GM12873 (cell line): ENCODE measurements at regions not wholly inside any gene's neighbourhood (a gene's known extent, or its start where the extent isn't known, plus 50 kb on each side); places are given as distances from the start of the nearest gene placed in this dataset.

Experiments used
- CTCF ChIP-seq: IDR thresholded peaks from 2 replicates; pipeline ENCODE4 v1.5.1; 2012; ENCODE audit warnings: low read depth, mild to moderate bottlenecking, moderate library complexity, low read length, control low read depth; ENCODE audit not compliant: insufficient read depth; ENCODE audit errors: missing control alignments

GRCh38 chr4:31234494-31234893 lies 514.3 kb downstream of the PCDH7 start:
- TF ChIP-seq CTCF, result no peak

- TF ChIP-seq CTCF, result no peak
Observed at GRCh38 chr4:31234901-31235300, 514.7 kb downstream of the PCDH7 start.

- no peak for TF ChIP-seq CTCF
Observed at GRCh38 chr4:31236020-31236638, 516.0 kb downstream of the PCDH7 start.

GRCh38 chr4:31236639-31237173 lies 516.5 kb downstream of the PCDH7 start:
- no peak for TF ChIP-seq CTCF

- no peak for TF ChIP-seq CTCF
Observed at GRCh38 chr4:31237233-31237632, 517.1 kb downstream of the PCDH7 start.

GRCh38 chr4:31239886-31240285 lies 519.7 kb downstream of the PCDH7 start:
- TF ChIP-seq CTCF, result no peak

- no peak for TF ChIP-seq CTCF
Observed at GRCh38 chr4:31241504-31242106, 521.4 kb downstream of the PCDH7 start.
